HG02852 (cell line): ENCODE measurements at regions not wholly inside any gene's neighbourhood (a gene's known extent, or its start where the extent isn't known, plus 50 kb on each side); places are given as distances from the start of the nearest gene placed in this dataset.

Experiments used
- ATAC-seq: cut with Tn5 transposase; IDR thresholded peaks from one replicate; pipeline ENCODE4 v1.9.1; 2021; ENCODE audit warnings: mild to moderate bottlenecking, moderate library complexity; ENCODE audit not compliant: unreplicated experiment

- no peak for ATAC-seq
Measured at GRCh38 chr2:38430196-38430595, 53.1 kb upstream of the ATL2 start.

- no peak for ATAC-seq
Measured at GRCh38 chr2:38427936-38428335, 50.9 kb upstream of the ATL2 start.

- no peak for ATAC-seq
Measured at GRCh38 chr2:38427054-38427453, 50.0 kb upstream of the ATL2 start.
